ENCODE measurements at regions not wholly inside any gene's neighbourhood (a gene's known extent, or its start where the extent isn't known, plus 50 kb on each side); places are given as distances from the start of the nearest gene placed in this dataset.

DNA sequence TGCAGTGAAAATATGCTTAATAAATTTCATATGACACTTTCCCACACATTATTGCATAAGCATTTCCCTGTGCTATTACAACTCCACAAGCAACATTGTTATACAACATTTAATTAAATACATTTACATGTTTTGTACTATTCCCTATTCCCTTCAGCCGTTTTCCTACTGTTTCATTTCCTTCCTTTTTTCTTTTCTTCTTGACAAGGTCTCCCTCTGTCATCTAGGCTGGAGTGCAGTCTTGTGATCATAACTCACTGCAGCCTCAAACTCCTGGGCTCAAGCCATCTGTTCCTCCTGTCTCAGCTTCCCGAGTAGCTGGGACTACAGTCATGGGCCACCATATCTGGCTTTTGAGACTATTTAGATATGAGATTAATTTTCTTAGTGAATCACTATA is 254.7 kb downstream of the NFKBIZ start:
- TF ChIP-seq, protein P1, sequence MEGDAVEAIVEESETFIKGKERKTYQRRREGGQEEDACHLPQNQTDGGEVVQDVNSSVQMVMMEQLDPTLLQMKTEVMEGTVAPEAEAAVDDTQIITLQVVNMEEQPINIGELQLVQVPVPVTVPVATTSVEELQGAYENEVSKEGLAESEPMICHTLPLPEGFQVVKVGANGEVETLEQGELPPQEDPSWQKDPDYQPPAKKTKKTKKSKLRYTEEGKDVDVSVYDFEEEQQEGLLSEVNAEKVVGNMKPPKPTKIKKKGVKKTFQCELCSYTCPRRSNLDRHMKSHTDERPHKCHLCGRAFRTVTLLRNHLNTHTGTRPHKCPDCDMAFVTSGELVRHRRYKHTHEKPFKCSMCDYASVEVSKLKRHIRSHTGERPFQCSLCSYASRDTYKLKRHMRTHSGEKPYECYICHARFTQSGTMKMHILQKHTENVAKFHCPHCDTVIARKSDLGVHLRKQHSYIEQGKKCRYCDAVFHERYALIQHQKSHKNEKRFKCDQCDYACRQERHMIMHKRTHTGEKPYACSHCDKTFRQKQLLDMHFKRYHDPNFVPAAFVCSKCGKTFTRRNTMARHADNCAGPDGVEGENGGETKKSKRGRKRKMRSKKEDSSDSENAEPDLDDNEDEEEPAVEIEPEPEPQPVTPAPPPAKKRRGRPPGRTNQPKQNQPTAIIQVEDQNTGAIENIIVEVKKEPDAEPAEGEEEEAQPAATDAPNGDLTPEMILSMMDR (conservative IDR thresholded peaks at IDR 0.05 in 1 of 2, IDR thresholded peaks at IDR 0.05 in 1 of 2; ENCODE audit: low read depth in 1 of 2, low read length in 2 of 2) = no peak
- TF ChIP-seq EZH2 (IDR thresholded peaks at IDR 0.05; ENCODE audit: low read length, missing control alignments) = no peak

Measured in fibroblast of lung (primary cell).